Left ventricle myocardium superior (tissue), 1 donor: ENCODE measurements at regions not wholly inside any gene's neighbourhood (a gene's known extent, or its start where the extent isn't known, plus 50 kb on each side); places are given as distances from the start of the nearest gene placed in this dataset.
"Not testable (repeated sequence)": the region's sequence is repeated elsewhere in the genome, so short reads cannot be mapped to it uniquely, and the experiment has no call there.

Source experiments
- ATAC-seq: fragments of 200-7000 bp; cut with Tn5 transposase; one replicate; pipeline ENCODE4 v1.9.1; 2020; ENCODE audit warnings: mild to moderate bottlenecking, moderate library complexity
- DNase-seq: peaks from one replicate; pipeline ENCODE4 v3.0.0-alpha.2; 2020
- intact Hi-C: fragments of 100-400 bp; cut with micrococcal nuclease; formaldehyde crosslinking; loops from one replicate; pipeline ENCODE4 v1.11.0; 2022
- donor health status: DM: no; HTN: yes; CAD: no; lungs with severe emphysema.

GRCh38 chr1:230591678-230592077 lies 50.6 kb upstream of the COG2 start:
- no peak for DNase-seq
- no peak for ATAC-seq
- intact Hi-C loops = no loop called here

- intact Hi-C loops = no loop called here
- ATAC-seq (no peak), DNase-seq (no peak)
Measured at GRCh38 chr1:230589951-230590350, 52.3 kb upstream of the COG2 start.

- intact Hi-C loops = no loop called here
- ATAC-seq = no peak
Measured at GRCh38 chr1:230588323-230588746, 53.9 kb upstream of the COG2 start.

GRCh38 chr1:230587061-230587460 lies 55.2 kb upstream of the COG2 start:
- no peak for ATAC-seq
- intact Hi-C loops = no loop called here
- no peak for DNase-seq

More at GRCh38 chr1:230588323-230588746, 53.9 kb upstream of the COG2 start:
- DNase-seq = no peak

GRCh38 chr1:230584660-230585059 lies 57.6 kb upstream of the COG2 start:
- ATAC-seq (no peak), DNase-seq (no peak)
- intact Hi-C loops = no loop called here

- DNase-seq (no peak), ATAC-seq (no peak)
- intact Hi-C loops = no loop called here
Measured at GRCh38 chr1:230581446-230582079, 60.7 kb upstream of the COG2 start.

- no peak for ATAC-seq
- intact Hi-C loops = no loop called here
- no peak for DNase-seq
Measured at GRCh38 chr1:230578616-230579015, 63.7 kb upstream of the COG2 start.

GRCh38 chr1:230577537-230577936 lies 64.7 kb upstream of the COG2 start:
- ATAC-seq (no peak), DNase-seq (no peak)
- intact Hi-C loops = no loop called here

- DNase-seq = no peak
- intact Hi-C loops = no loop called here
- ATAC-seq = no peak
Measured at GRCh38 chr1:230575886-230576500, 66.3 kb upstream of the COG2 start.

GRCh38 chr1:230574502-230574901 lies 67.8 kb upstream of the COG2 start:
- intact Hi-C loops = no loop called here
- no peak for DNase-seq
- no peak for ATAC-seq

- intact Hi-C loops = no loop called here
- DNase-seq (no peak), ATAC-seq (no peak)
Measured at GRCh38 chr1:230573658-230574057, 68.6 kb upstream of the COG2 start.

- intact Hi-C loops = no loop called here
- ATAC-seq (no peak), DNase-seq (no peak)
Measured at GRCh38 chr1:230572121-230573105, 69.9 kb upstream of the COG2 start.

- intact Hi-C loops = no loop called here
- ATAC-seq = no peak
- DNase-seq = no peak
Measured at GRCh38 chr1:230570724-230571360, 71.4 kb upstream of the COG2 start.

- DNase-seq (no peak), ATAC-seq (no peak)
- intact Hi-C loops = no loop called here
Measured at GRCh38 chr1:230569201-230569600, 73.1 kb upstream of the COG2 start.

GRCh38 chr1:230568676-230569075 lies 73.6 kb upstream of the COG2 start:
- DNase-seq = no peak
- intact Hi-C loops = no loop called here
- no peak for ATAC-seq

GRCh38 chr1:230568008-230568407 lies 74.3 kb upstream of the COG2 start:
- DNase-seq (peak; percentile 22), ATAC-seq (peak; percentile 20)
- intact Hi-C loops = no loop called here

GRCh38 chr1:230567221-230567575 lies 75.1 kb upstream of the COG2 start:
- ATAC-seq (no peak), DNase-seq (no peak)
- intact Hi-C loops = no loop called here

GRCh38 chr1:230566532-230567220 lies 75.6 kb upstream of the COG2 start:
- peak; percentile 48 for ATAC-seq

GRCh38 chr1:230565141-230565540 lies 77.1 kb upstream of the COG2 start:
- no peak for DNase-seq
- ATAC-seq = no peak
- intact Hi-C loops = no loop called here

More at GRCh38 chr1:230566532-230567220, 75.6 kb upstream of the COG2 start:
- DNase-seq, intact Hi-C loops: not testable (repeated sequence)
